ENCODE measurements at regions not wholly inside any gene's neighbourhood (a gene's known extent, or its start where the extent isn't known, plus 50 kb on each side); places are given as distances from the start of the nearest gene placed in this dataset.

DNA sequence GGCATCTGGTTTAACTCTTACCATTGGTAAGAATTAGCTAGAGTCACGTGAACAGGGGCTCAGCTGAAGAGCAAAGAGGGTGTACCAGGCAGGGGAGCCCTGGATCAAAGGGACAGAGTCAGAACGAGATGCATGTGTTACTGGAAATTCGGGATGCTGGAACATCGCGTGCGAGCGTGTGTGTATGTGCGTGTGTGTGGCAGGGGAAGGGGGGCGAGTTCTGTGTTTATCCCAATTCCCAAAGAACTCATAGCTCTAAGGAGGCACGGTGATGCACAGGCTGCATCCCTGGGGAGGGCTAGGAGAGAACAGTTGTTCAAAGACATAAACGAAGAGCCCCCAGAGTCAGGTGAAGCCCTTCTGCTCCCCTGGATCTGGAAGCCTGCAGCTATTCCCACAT lies 353.3 kb downstream of the GADD45G start:
- no peak overlapping the region for H3K4me3 ChIP-seq (ENCODE audit: insufficient read depth in 1 of 2, low read depth in 1 of 2, low read length in 2 of 2)
- peak overlapping the region in 1 of 2 experiments; percentile 79 for H3K14ac ChIP-seq (ENCODE audit: low read length in 2 of 2)
- H3K4me2 ChIP-seq (ENCODE audit: low read length, poor library complexity, severe bottlenecking), result no peak overlapping the region
- peak overlapping the region in 1 of 2 experiments; percentile 6 for H2BK12ac ChIP-seq (ENCODE audit: low read length in 2 of 2)
- H3K23ac ChIP-seq (ENCODE audit: low read length in 2 of 2), result no peak overlapping the region
- H3K36me3 ChIP-seq (ENCODE audit: control insufficient read depth in 1 of 2, insufficient read depth in 2 of 2, low read depth in 1 of 2, low read length in 2 of 2), result no peaks in the 10 kb centered on the region
- no peak overlapping the region for H4K8ac ChIP-seq (ENCODE audit: low read length)
- H3K9ac ChIP-seq (ENCODE audit: low read length), result no peak overlapping the region
- peaks cover 0 to 14% of the 10 kb centered on the region in 2 experiments for H3K27me3 ChIP-seq (ENCODE audit: control insufficient read depth in 1 of 2, insufficient read depth in 1 of 2, low read length in 2 of 2)
- peaks cover 3% of the 10 kb centered on the region for H3K4me1 ChIP-seq (ENCODE audit: control insufficient read depth, insufficient read depth, low read depth, low read length)
- H3K18ac ChIP-seq (ENCODE audit: low read depth in 1 of 2, low read length in 2 of 2), result no peak overlapping the region
- H3K27ac ChIP-seq (ENCODE audit: low read length, poor library complexity, severe bottlenecking), result no peak overlapping the region
- no peak for DNase-seq
- H3K4ac ChIP-seq (ENCODE audit: low read depth in 1 of 2, low read length in 2 of 2), result no peak overlapping the region
- 86% methylated on average over 11 of the region's 11 CpGs for WGBS
- H2BK120ac ChIP-seq (ENCODE audit: low read depth, low read length), result no peak overlapping the region
- no peaks in the 10 kb centered on the region for H3K9me3 ChIP-seq (ENCODE audit: control insufficient read depth, low read length)
- no peak overlapping the region for H2BK5ac ChIP-seq (ENCODE audit: low read depth, low read length, poor library complexity, severe bottlenecking)
- H4K91ac ChIP-seq (ENCODE audit: low read length), result no peak overlapping the region
- no peak overlapping the region for H2AK5ac ChIP-seq (ENCODE audit: low read length, severe bottlenecking)
- no peak overlapping the region for H2AFZ ChIP-seq (ENCODE audit: low read depth, low read length)
- no peaks in the 10 kb centered on the region for H3K79me1 ChIP-seq (replicated peaks; ENCODE audit: low read length, poor library complexity, severe bottlenecking)
- H2BK15ac ChIP-seq (ENCODE audit: low read depth, poor library complexity, severe bottlenecking), result no peak overlapping the region

DNA sequence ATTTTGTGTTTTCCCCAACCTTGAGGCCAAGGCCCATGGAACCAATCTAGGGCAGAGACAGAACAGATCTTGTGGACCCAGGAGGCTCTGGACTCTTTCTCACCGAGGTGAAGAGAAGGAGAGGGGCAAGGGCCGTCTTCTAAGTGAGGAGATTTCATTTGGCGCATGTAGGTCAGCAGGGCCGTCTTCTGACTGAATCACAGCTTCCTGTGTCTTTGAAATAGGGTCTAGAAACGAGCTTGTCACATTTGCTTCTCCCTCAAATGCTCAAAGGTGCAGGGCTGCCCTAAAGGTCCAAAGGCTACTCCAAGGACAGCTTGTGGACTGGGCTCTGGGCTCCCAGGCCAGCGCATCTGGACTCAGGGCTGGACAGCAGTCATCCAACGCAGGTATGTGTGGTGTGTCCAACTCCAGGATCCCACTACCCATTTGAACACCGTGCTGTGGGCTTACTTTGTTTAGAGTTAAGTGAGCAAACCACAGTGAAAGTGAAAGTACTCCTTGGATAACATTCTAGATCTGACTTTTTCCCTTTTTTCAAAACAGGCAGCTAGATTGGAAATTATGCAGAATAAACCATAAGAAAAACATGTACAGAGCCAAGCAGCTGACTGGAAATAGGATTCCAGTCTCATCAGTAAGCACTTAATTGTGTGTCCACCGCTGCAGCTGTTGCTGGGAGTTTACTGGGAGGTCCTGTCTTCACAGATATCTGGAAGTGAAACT lies 357.0 kb downstream of the GADD45G start:
- Histone ChIP-seq H2BK120ac (ENCODE audit: low read depth, low read length) (no peak overlapping the region), H3K27me3 (ENCODE audit: control insufficient read depth in 1 of 2, insufficient read depth in 1 of 2, low read length in 2 of 2) (peaks cover 0 to 14% of the 10 kb centered on the region in 2 experiments), H3K18ac (ENCODE audit: low read depth in 1 of 2, low read length in 2 of 2) (peak overlapping the region in 1 of 2 experiments; percentile 69), H3K36me3 (ENCODE audit: control insufficient read depth in 1 of 2, insufficient read depth in 2 of 2, low read depth in 1 of 2, low read length in 2 of 2) (no peaks in the 10 kb centered on the region), H3K9me3 (ENCODE audit: control insufficient read depth, low read length) (no peaks in the 10 kb centered on the region), H3K14ac (ENCODE audit: low read length in 2 of 2) (peak overlapping the region in 1 of 2 experiments; percentile 53), H2BK12ac (ENCODE audit: low read length in 2 of 2) (peak overlapping the region in 1 of 2 experiments; percentile 84), H3K23ac (ENCODE audit: low read length in 2 of 2) (no peak overlapping the region), H2BK15ac (ENCODE audit: low read depth, poor library complexity, severe bottlenecking) (no peak overlapping the region), H3K79me1 (replicated peaks; ENCODE audit: low read length, poor library complexity, severe bottlenecking) (no peaks in the 10 kb centered on the region), H3K4me3 (ENCODE audit: insufficient read depth in 1 of 2, low read depth in 1 of 2, low read length in 2 of 2) (peak overlapping the region in 1 of 2 experiments; percentile 64), H2AK5ac (ENCODE audit: low read length, severe bottlenecking) (no peak overlapping the region), H3K4ac (ENCODE audit: low read depth in 1 of 2, low read length in 2 of 2) (peak overlapping the region in 1 of 2 experiments; percentile 54), H3K4me2 (ENCODE audit: low read length, poor library complexity, severe bottlenecking) (no peak overlapping the region), H2BK5ac (ENCODE audit: low read depth, low read length, poor library complexity, severe bottlenecking) (no peak overlapping the region), H4K91ac (ENCODE audit: low read length) (no peak overlapping the region), H4K8ac (ENCODE audit: low read length) (peak overlapping the region; percentile 85), H3K9ac (ENCODE audit: low read length) (peak overlapping the region; percentile 40), H3K4me1 (ENCODE audit: control insufficient read depth, insufficient read depth, low read depth, low read length) (peaks cover 3% of the 10 kb centered on the region), H2AFZ (ENCODE audit: low read depth, low read length) (peak overlapping the region; percentile 76), H3K27ac (ENCODE audit: low read length, poor library complexity, severe bottlenecking) (no peak overlapping the region)
- DNase-seq, result peak; percentile 56
- WGBS, result 72% methylated on average over 9 of the region's 9 CpGs

DNA sequence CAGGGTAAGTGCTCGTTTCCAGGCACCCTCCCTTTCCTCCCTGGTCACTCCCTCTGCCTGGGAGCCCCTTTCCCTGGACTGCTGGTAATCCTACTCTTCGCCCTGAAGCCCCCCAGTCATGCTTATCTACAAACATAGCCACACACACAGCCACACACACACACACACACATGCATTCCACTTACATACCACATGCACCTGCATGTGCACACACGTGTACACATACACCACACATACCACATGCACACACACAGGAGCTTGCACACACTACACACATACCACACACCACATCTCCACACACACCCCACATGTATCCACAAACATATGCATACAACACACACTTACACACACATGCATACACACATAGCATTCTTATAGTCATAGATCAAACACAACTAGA lies 358.5 kb downstream of the GADD45G start:
- Histone ChIP-seq H3K9ac (ENCODE audit: low read length) (no peak overlapping the region), H2AFZ (ENCODE audit: low read depth, low read length) (no peak overlapping the region), H3K27me3 (ENCODE audit: control insufficient read depth in 1 of 2, insufficient read depth in 1 of 2, low read length in 2 of 2) (no peaks in the 10 kb centered on the region), H2BK120ac (ENCODE audit: low read depth, low read length) (no peak overlapping the region), H3K14ac (ENCODE audit: low read length in 2 of 2) (no peak overlapping the region), H4K8ac (ENCODE audit: low read length) (no peak overlapping the region), H3K23ac (ENCODE audit: low read length in 2 of 2) (no peak overlapping the region), H2AK5ac (ENCODE audit: low read length, severe bottlenecking) (no peak overlapping the region), H3K4me3 (ENCODE audit: insufficient read depth in 1 of 2, low read depth in 1 of 2, low read length in 2 of 2) (no peak overlapping the region), H3K79me1 (replicated peaks; ENCODE audit: low read length, poor library complexity, severe bottlenecking) (no peaks in the 10 kb centered on the region), H2BK15ac (ENCODE audit: low read depth, poor library complexity, severe bottlenecking) (no peak overlapping the region), H3K4me1 (ENCODE audit: control insufficient read depth, insufficient read depth, low read depth, low read length) (peaks cover 3% of the 10 kb centered on the region), H3K18ac (ENCODE audit: low read depth in 1 of 2, low read length in 2 of 2) (no peak overlapping the region), H3K9me3 (ENCODE audit: control insufficient read depth, low read length) (no peaks in the 10 kb centered on the region), H2BK5ac (ENCODE audit: low read depth, low read length, poor library complexity, severe bottlenecking) (no peak overlapping the region), H2BK12ac (ENCODE audit: low read length in 2 of 2) (no peak overlapping the region), H3K4me2 (ENCODE audit: low read length, poor library complexity, severe bottlenecking) (no peak overlapping the region), H4K91ac (ENCODE audit: low read length) (no peak overlapping the region), H3K27ac (ENCODE audit: low read length, poor library complexity, severe bottlenecking) (no peak overlapping the region), H3K36me3 (ENCODE audit: control insufficient read depth in 1 of 2, insufficient read depth in 2 of 2, low read depth in 1 of 2, low read length in 2 of 2) (no peaks in the 10 kb centered on the region), H3K4ac (ENCODE audit: low read depth in 1 of 2, low read length in 2 of 2) (no peak overlapping the region)
- WGBS, result 62% methylated on average over 3 of the region's 3 CpGs
- DNase-seq, result no peak

DNA sequence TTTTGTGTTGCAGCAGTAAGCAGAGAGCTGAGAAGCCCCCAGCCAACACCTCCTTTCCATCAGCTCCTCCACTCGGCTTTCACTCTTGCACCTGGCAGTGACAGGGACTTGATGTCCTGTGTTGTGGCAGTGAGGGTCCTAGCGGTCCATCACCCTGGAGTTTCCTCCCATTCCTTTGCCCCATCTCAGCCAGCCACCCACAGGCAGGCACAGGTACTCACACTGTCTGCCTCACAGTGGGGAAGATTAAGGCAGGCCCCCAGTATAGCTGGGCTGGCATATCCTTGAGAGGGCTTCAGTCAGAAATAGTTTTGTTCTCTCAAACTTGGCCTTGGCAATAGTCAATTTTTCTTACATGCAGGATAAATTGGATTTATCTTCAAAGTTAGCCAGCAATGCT lies 362.7 kb downstream of the GADD45G start:
- H3K9me3 ChIP-seq (ENCODE audit: control insufficient read depth, low read length), result no peaks in the 10 kb centered on the region
- peak overlapping the region; percentile 21 to 25 for H2BK12ac ChIP-seq (ENCODE audit: low read length in 2 of 2)
- no peaks in the 10 kb centered on the region for H3K79me1 ChIP-seq (replicated peaks; ENCODE audit: low read length, poor library complexity, severe bottlenecking)
- H4K91ac ChIP-seq (ENCODE audit: low read length), result peak overlapping the region; percentile 74
- no peak overlapping the region for H2BK120ac ChIP-seq (ENCODE audit: low read depth, low read length)
- H3K27ac ChIP-seq (ENCODE audit: low read length, poor library complexity, severe bottlenecking), result no peak overlapping the region
- H4K8ac ChIP-seq (ENCODE audit: low read length), result peak overlapping the region; percentile 19
- H3K18ac ChIP-seq (ENCODE audit: low read depth in 1 of 2, low read length in 2 of 2), result no peak overlapping the region
- no peak for DNase-seq
- H3K9ac ChIP-seq (ENCODE audit: low read length), result no peak overlapping the region
- no peak overlapping the region for H3K4ac ChIP-seq (ENCODE audit: low read depth in 1 of 2, low read length in 2 of 2)
- H3K36me3 ChIP-seq (ENCODE audit: control insufficient read depth in 1 of 2, insufficient read depth in 2 of 2, low read depth in 1 of 2, low read length in 2 of 2), result no peaks in the 10 kb centered on the region
- no peak overlapping the region for H3K23ac ChIP-seq (ENCODE audit: low read length in 2 of 2)
- H3K27me3 ChIP-seq (ENCODE audit: control insufficient read depth in 1 of 2, insufficient read depth in 1 of 2, low read length in 2 of 2), result no peaks in the 10 kb centered on the region
- H3K4me3 ChIP-seq (ENCODE audit: insufficient read depth in 1 of 2, low read depth in 1 of 2, low read length in 2 of 2), result no peak overlapping the region
- H3K14ac ChIP-seq (ENCODE audit: low read length in 2 of 2), result no peak overlapping the region
- H3K4me2 ChIP-seq (ENCODE audit: low read length, poor library complexity, severe bottlenecking), result no peak overlapping the region
- no peak overlapping the region for H2BK5ac ChIP-seq (ENCODE audit: low read depth, low read length, poor library complexity, severe bottlenecking)
- no peak overlapping the region for H2AK5ac ChIP-seq (ENCODE audit: low read length, severe bottlenecking)
- H3K4me1 ChIP-seq (ENCODE audit: control insufficient read depth, insufficient read depth, low read depth, low read length), result no peaks in the 10 kb centered on the region
- H2AFZ ChIP-seq (ENCODE audit: low read depth, low read length), result no peak overlapping the region
- no peak overlapping the region for H2BK15ac ChIP-seq (ENCODE audit: low read depth, poor library complexity, severe bottlenecking)
- 80% methylated on average over 2 of the region's 2 CpGs for WGBS
